ENCODE measurements at regions not wholly inside any gene's neighbourhood (a gene's known extent, or its start where the extent isn't known, plus 50 kb on each side); places are given as distances from the start of the nearest gene placed in this dataset.

- Histone ChIP-seq H3K36me3 (ENCODE audit: control insufficient read depth in 2 of 4, insufficient read depth in 4 of 4, low read length in 3 of 4) (no peaks in the 10 kb centered on the region), H2BK15ac (ENCODE audit: low read length) (no peak overlapping the region), H3K9me3 (ENCODE audit: insufficient read depth in 2 of 2, low read depth in 1 of 2, low read length in 1 of 2) (no peaks in the 10 kb centered on the region), H4K91ac (replicated peaks; ENCODE audit: insufficient read length, low read length) (no peak overlapping the region), H4K20me1 (replicated peaks in 1 of 2; ENCODE audit: control insufficient read depth in 1 of 2, insufficient read depth in 2 of 2, low read length in 2 of 2) (no peaks in the 10 kb centered on the region), H3K79me1 (ENCODE audit: low read depth, low read length) (no peaks in the 10 kb centered on the region), H3K4ac (replicated peaks; ENCODE audit: insufficient read length, low read depth, low read length) (no peak overlapping the region), H3K23ac (ENCODE audit: insufficient read length) (no peak overlapping the region), H2AFZ (ENCODE audit: low read length) (no peak overlapping the region), H4K5ac (ENCODE audit: insufficient read length, low read depth, low read length) (no peak overlapping the region), H3K14ac (ENCODE audit: insufficient read length) (no peak overlapping the region), H3K27me3 (replicated peaks in 1 of 4; ENCODE audit: control insufficient read depth in 3 of 4, extremely low read depth in 1 of 4, insufficient read depth in 3 of 4, low read length in 3 of 4) (no peaks in the 10 kb centered on the region), H3K4me2 (ENCODE audit: insufficient read depth in 1 of 2, low read depth in 2 of 2, low read length in 2 of 2) (no peak overlapping the region), H3K79me2 (ENCODE audit: control insufficient read depth in 1 of 2, insufficient read depth in 2 of 2, low read length in 2 of 2) (no peaks in the 10 kb centered on the region), H3K56ac (replicated peaks; ENCODE audit: insufficient read length, low read depth, low read length) (no peak overlapping the region), H3K23me2 (ENCODE audit: low read depth, low read length) (no peaks in the 10 kb centered on the region), H3K18ac (ENCODE audit: extremely low read depth, low read length) (no peak overlapping the region), H2BK12ac (ENCODE audit: low read depth, low read length) (no peak overlapping the region), H3K4me3 (ENCODE audit: extremely low read depth in 1 of 4, insufficient read depth in 2 of 4, low read depth in 3 of 4, low read length in 4 of 4) (no peak overlapping the region), H2BK5ac (ENCODE audit: low read depth, low read length) (no peak overlapping the region), H3K4me1 (replicated peaks in 1 of 4; ENCODE audit: control insufficient read depth in 3 of 4, insufficient read depth in 4 of 4, low read length in 3 of 4) (no peaks in the 10 kb centered on the region), H2BK20ac (ENCODE audit: low read length) (no peak overlapping the region), H3K9ac (replicated peaks in 1 of 4; ENCODE audit: extremely low read depth in 1 of 4, low read depth in 3 of 4, low read length in 3 of 4) (no peak overlapping the region), H2BK120ac (replicated peaks; ENCODE audit: low read depth, low read length) (no peak overlapping the region), H3K27ac (ENCODE audit: low read depth, low read length) (no peak overlapping the region), H4K8ac (ENCODE audit: extremely low read depth, insufficient read depth, low read length) (no peak overlapping the region), H2AK5ac (ENCODE audit: low read depth, low read length) (no peak overlapping the region)
- POLR2A ChIA-PET (ENCODE audit: partially characterized antibody), result no interaction called here
- FAIRE-seq (no peak), DNase-seq (ENCODE audit: low read depth in 1 of 2, low spot score in 2 of 2) (no peak)
- CTCF ChIA-PET (ENCODE audit: partially characterized antibody), result no interaction called here
- WGBS, 2 experiments (ENCODE audit: extremely low coverage in 1 of 2, insufficient coverage in 1 of 2, insufficient read length in 1 of 2, insufficient replicate concordance in 2 of 2, low coverage in 1 of 2, low lambda C conversion rate in 2 of 2, missing lambda C conversion rate in 1 of 2), result 96% methylated on average over 1 of the region's 1 CpG; no CpG with 5 or more reads in 1 of the 2 experiments
- no peak for TF ChIP-seq SIN3A (conservative IDR thresholded peaks at IDR 0.05 in 1 of 2, IDR thresholded peaks at IDR 0.05 in 1 of 2; ENCODE audit: low read depth in 1 of 2, low read length in 2 of 2)
- TF ChIP-seq, protein P1, sequence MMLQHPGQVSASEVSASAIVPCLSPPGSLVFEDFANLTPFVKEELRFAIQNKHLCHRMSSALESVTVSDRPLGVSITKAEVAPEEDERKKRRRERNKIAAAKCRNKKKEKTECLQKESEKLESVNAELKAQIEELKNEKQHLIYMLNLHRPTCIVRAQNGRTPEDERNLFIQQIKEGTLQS (IDR thresholded peaks at IDR 0.05; ENCODE audit: insufficient read depth, low read depth, low read length), result no peak
- TF ChIP-seq BRCA1 (IDR thresholded peaks at IDR 0.05; ENCODE audit: low read depth, low read length), result no peak
- TF ChIP-seq SP4 (IDR thresholded peaks at IDR 0.05; ENCODE audit: low read length), result no peak
- no peak for TF ChIP-seq SIRT6 (IDR thresholded peaks at IDR 0.05; ENCODE audit: low read length)
Measured at GRCh38 chr2:194915485-194915884, 741.5 kb upstream of the SLC39A10 start.
